ENCODE measurements at regions not wholly inside any gene's neighbourhood (a gene's known extent, or its start where the extent isn't known, plus 50 kb on each side); places are given as distances from the start of the nearest gene placed in this dataset.

- Histone ChIP-seq H3K27ac (ENCODE audit: low read length) (no peak overlapping the region), H3K79me2 (ENCODE audit: low read length) (no peaks in the 10 kb centered on the region), H3K9me2 (replicated peaks; ENCODE audit: insufficient read depth, low read length) (no peaks in the 10 kb centered on the region), H3K27me3 (replicated peaks; ENCODE audit: insufficient read depth, low read length) (no peaks in the 10 kb centered on the region), H3F3A (ENCODE audit: insufficient read depth, low read length) (no peaks in the 10 kb centered on the region), H3K4me1 (ENCODE audit: low read length) (no peaks in the 10 kb centered on the region), H2AFZ (ENCODE audit: low read length) (no peak overlapping the region), H3K36me3 (replicated peaks; ENCODE audit: insufficient read depth, low read length) (no peaks in the 10 kb centered on the region), H4K20me1 (ENCODE audit: insufficient read depth, low read length) (no peaks in the 10 kb centered on the region), H3K4me2 (ENCODE audit: low read depth, low read length) (no peak overlapping the region), H3K9me3 (replicated peaks; ENCODE audit: insufficient read depth, low read length) (no peaks in the 10 kb centered on the region), H3K4me3 (ENCODE audit: low read length) (no peak overlapping the region), H3K9ac (ENCODE audit: low read length) (no peak overlapping the region)
- TF ChIP-seq EZH2phosphoT487 (IDR thresholded peaks at IDR 0.05; ENCODE audit: low read length), result no peak
- TF ChIP-seq EZH2 (optimal IDR thresholded peaks at IDR 0.05; ENCODE audit: low read depth, low read length), result no peak
- TF ChIP-seq CTCF (IDR thresholded peaks at IDR 0.05; ENCODE audit: low read length), result no peak
- DNase-seq, result no peak
Observed at GRCh38 chr9:31820426-31820825, 564.0 kb upstream of the ACO1 start.

GRCh38 chr9:31821583-31821982 lies 562.9 kb upstream of the ACO1 start:
- TF ChIP-seq EZH2phosphoT487 (IDR thresholded peaks at IDR 0.05; ENCODE audit: low read length), result no peak
- no peak for TF ChIP-seq CTCF (IDR thresholded peaks at IDR 0.05; ENCODE audit: low read length)
- no peak for TF ChIP-seq EZH2 (optimal IDR thresholded peaks at IDR 0.05; ENCODE audit: low read depth, low read length)
- Histone ChIP-seq H3K79me2 (ENCODE audit: low read length) (no peaks in the 10 kb centered on the region), H3K36me3 (replicated peaks; ENCODE audit: insufficient read depth, low read length) (no peaks in the 10 kb centered on the region), H3K9me2 (replicated peaks; ENCODE audit: insufficient read depth, low read length) (no peaks in the 10 kb centered on the region), H2AFZ (ENCODE audit: low read length) (no peak overlapping the region), H3K4me3 (ENCODE audit: low read length) (no peak overlapping the region), H3K27ac (ENCODE audit: low read length) (no peak overlapping the region), H3K4me2 (ENCODE audit: low read depth, low read length) (no peak overlapping the region), H3K9me3 (replicated peaks; ENCODE audit: insufficient read depth, low read length) (no peaks in the 10 kb centered on the region), H3K4me1 (ENCODE audit: low read length) (no peaks in the 10 kb centered on the region), H4K20me1 (ENCODE audit: insufficient read depth, low read length) (no peaks in the 10 kb centered on the region), H3K27me3 (replicated peaks; ENCODE audit: insufficient read depth, low read length) (no peaks in the 10 kb centered on the region), H3K9ac (ENCODE audit: low read length) (no peak overlapping the region), H3F3A (ENCODE audit: insufficient read depth, low read length) (no peaks in the 10 kb centered on the region)
- DNase-seq, result no peak

GRCh38 chr9:31823365-31823764 lies 561.1 kb upstream of the ACO1 start:
- Histone ChIP-seq H3K27me3 (replicated peaks; ENCODE audit: insufficient read depth, low read length) (no peaks in the 10 kb centered on the region), H3F3A (ENCODE audit: insufficient read depth, low read length) (no peaks in the 10 kb centered on the region), H4K20me1 (ENCODE audit: insufficient read depth, low read length) (no peaks in the 10 kb centered on the region), H3K9ac (ENCODE audit: low read length) (no peak overlapping the region), H3K9me2 (replicated peaks; ENCODE audit: insufficient read depth, low read length) (no peaks in the 10 kb centered on the region), H3K36me3 (replicated peaks; ENCODE audit: insufficient read depth, low read length) (no peaks in the 10 kb centered on the region), H3K79me2 (ENCODE audit: low read length) (no peaks in the 10 kb centered on the region), H3K9me3 (replicated peaks; ENCODE audit: insufficient read depth, low read length) (no peaks in the 10 kb centered on the region), H3K4me1 (ENCODE audit: low read length) (no peaks in the 10 kb centered on the region), H2AFZ (ENCODE audit: low read length) (no peak overlapping the region), H3K27ac (ENCODE audit: low read length) (no peak overlapping the region), H3K4me3 (ENCODE audit: low read length) (no peak overlapping the region), H3K4me2 (ENCODE audit: low read depth, low read length) (no peak overlapping the region)
- DNase-seq, result no peak
- TF ChIP-seq CTCF (IDR thresholded peaks at IDR 0.05; ENCODE audit: low read length) (no peak), EZH2 (optimal IDR thresholded peaks at IDR 0.05; ENCODE audit: low read depth, low read length) (no peak), EZH2phosphoT487 (IDR thresholded peaks at IDR 0.05; ENCODE audit: low read length) (no peak)
